ENCODE measurements at regions not wholly inside any gene's neighbourhood (a gene's known extent, or its start where the extent isn't known, plus 50 kb on each side); places are given as distances from the start of the nearest gene placed in this dataset.

DNA sequence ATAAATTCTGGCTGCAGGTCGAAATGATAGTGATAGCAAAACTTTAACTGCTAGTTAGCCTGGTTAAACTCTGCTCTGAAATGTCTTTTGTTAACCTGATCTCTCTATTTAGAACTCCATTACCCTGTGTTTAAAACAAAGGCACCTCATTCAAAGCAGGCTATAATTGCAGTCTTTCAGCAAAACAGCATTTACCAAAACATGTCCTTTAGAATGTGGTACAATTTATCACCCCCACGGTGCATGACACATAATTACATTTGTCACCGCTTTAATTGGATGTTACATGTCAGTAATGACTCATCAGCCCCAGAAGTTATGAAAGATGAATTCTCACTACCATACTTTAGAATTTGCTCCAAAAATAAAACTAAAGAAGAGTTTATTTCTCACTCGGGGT lies 295.4 kb downstream of the TOX3 start:
- TF ChIP-seq CTCF (IDR thresholded peaks at IDR 0.05 in 8 of 11, conservative IDR thresholded peaks at IDR 0.05 in 3 of 11) (no peak), POLR2A (IDR thresholded peaks at IDR 0.05) (no peak)
